Breast epithelium (tissue), 4 donors: ENCODE measurements at regions not wholly inside any gene's neighbourhood (a gene's known extent, or its start where the extent isn't known, plus 50 kb on each side); places are given as distances from the start of the nearest gene placed in this dataset.

Experiments
- DNase-seq, 2 donors: peaks; one replicate each; pipeline ENCODE4 v3.0.0-alpha.2; 2019; ENCODE audit warnings: low spot score in 2 of 2
- H3K27ac ChIP-seq, 2 donors: fragments of 200-600 bp; sonication (generic) in 1 of 2; one replicate each; pipeline ENCODE4 v1.5.1; 2016 to 2019; ENCODE audit warnings: mild to moderate bottlenecking in 1 of 2
- H3K27me3 ChIP-seq, 2 donors: fragments of 200-600 bp; sonication (generic) in 1 of 2; one replicate each; pipeline versions ENCODE4 v1.5.1 to v1.6.0; 2017 to 2019; ENCODE audit warnings: control low read depth in 1 of 2, mild to moderate bottlenecking in 1 of 2
- H3K36me3 ChIP-seq: fragments of 200-600 bp; one replicate; pipeline ENCODE4 v1.5.1; 2019
- H3K4me1 ChIP-seq, 2 donors: fragments of 200-600 bp; sonication (generic); one replicate each; pipeline ENCODE4 v1.5.1; 2016 to 2019; ENCODE audit warnings: control low read depth in 1 of 2
- H3K4me3 ChIP-seq, 3 donors: fragments of 200-600 bp; sonication (generic); 1 replicate in 2 of 3; 2 replicates in 1 of 3; pipeline ENCODE4 v1.5.1; 2016 to 2019; ENCODE audit warnings: mild to moderate bottlenecking in 3 of 3, moderate library complexity in 2 of 3
- H3K9me3 ChIP-seq, 2 donors: fragments of 200-600 bp; sonication (generic) in 1 of 2; one replicate each; pipeline ENCODE4 v1.5.1; 2016 to 2019; ENCODE audit warnings: control low read depth in 1 of 2
- POLR2A ChIP-seq: fragments of 450-650 bp; IDR thresholded peaks from one replicate; pipeline ENCODE4 v1.6.1; 2016; ENCODE audit warnings: antibody characterized with exemption, mild to moderate bottlenecking, moderate library complexity
- POLR2AphosphoS5 ChIP-seq, 3 donors: sonication (generic); formaldehyde crosslinking; IDR thresholded peaks; one replicate each; pipeline ENCODE4 v1.6.1; 2017; ENCODE audit warnings: antibody characterized with exemption in 3 of 3
- intact Hi-C: fragments of 100-400 bp; cut with DNase I; formaldehyde crosslinking; loops from one replicate; pipeline ENCODE4 v1.15.1; 2023; ENCODE audit warnings: low total_unique reads
- TF ChIP-seq, protein P1 (sequence below), 3 donors: fragments of 450-650 bp; IDR thresholded peaks; one replicate each; pipeline ENCODE4 v1.5.1; 2016 to 2017; ENCODE audit warnings: antibody characterized with exemption in 3 of 3, mild to moderate bottlenecking in 3 of 3, moderate library complexity in 3 of 3

DNA sequence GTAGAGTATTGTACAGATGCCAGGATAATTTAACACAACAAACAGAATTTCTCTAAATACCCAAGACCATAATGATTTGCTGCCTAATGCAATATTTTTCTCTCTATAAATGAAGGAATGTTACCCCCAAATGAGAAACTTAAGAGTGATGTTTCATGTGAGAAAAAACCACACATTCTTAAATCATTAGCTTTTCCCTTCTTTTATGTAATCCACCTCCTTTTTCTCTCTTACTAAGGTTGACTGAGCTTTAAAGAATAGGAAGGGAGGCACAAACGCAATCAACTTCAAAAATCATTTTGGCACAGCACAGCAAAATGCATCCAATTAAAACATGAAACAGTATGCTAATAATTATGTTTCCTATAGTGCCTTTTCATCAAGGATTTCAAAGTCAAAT lies 698.1 kb upstream of the CDH2 start:
- Histone ChIP-seq H3K4me1 (no peaks in the 10 kb centered on the region), H3K27ac (no peak overlapping the region), H3K9me3 (no peaks in the 10 kb centered on the region), H3K4me3 (no peak overlapping the region), H3K27me3 (no peaks in the 10 kb centered on the region), H3K36me3 (no peaks in the 10 kb centered on the region)
- TF ChIP-seq POLR2AphosphoS5 (IDR thresholded peaks at IDR 0.05) (no peak), POLR2A (no peak)
- TF ChIP-seq, protein P1, sequence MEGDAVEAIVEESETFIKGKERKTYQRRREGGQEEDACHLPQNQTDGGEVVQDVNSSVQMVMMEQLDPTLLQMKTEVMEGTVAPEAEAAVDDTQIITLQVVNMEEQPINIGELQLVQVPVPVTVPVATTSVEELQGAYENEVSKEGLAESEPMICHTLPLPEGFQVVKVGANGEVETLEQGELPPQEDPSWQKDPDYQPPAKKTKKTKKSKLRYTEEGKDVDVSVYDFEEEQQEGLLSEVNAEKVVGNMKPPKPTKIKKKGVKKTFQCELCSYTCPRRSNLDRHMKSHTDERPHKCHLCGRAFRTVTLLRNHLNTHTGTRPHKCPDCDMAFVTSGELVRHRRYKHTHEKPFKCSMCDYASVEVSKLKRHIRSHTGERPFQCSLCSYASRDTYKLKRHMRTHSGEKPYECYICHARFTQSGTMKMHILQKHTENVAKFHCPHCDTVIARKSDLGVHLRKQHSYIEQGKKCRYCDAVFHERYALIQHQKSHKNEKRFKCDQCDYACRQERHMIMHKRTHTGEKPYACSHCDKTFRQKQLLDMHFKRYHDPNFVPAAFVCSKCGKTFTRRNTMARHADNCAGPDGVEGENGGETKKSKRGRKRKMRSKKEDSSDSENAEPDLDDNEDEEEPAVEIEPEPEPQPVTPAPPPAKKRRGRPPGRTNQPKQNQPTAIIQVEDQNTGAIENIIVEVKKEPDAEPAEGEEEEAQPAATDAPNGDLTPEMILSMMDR (IDR thresholded peaks at IDR 0.05), result no peak
- intact Hi-C loops, result no loop called here
- DNase-seq, result no peak

DNA sequence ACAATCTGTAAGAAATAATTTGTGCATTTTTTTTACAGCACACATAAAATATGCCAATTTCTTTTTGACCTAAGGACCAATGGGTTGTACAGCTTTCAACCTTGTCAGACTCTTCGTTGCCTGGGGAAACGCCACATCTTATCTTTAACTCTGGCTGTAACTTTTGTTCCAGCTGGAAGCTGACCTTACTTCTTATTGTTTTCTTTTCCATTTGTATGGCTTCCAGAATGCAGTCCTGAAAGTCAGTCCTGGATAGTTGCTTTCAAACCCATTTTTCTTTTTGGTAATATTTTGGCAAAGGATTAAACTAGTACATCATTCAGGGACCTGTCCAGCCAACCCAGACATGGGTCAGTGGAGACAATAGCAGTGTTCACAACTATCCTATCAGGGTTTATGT lies 686.5 kb upstream of the CDH2 start:
- Histone ChIP-seq H3K36me3 (no peaks in the 10 kb centered on the region), H3K4me1 (no peaks in the 10 kb centered on the region), H3K27ac (no peak overlapping the region), H3K4me3 (no peak overlapping the region), H3K9me3 (no peaks in the 10 kb centered on the region), H3K27me3 (no peaks in the 10 kb centered on the region)
- TF ChIP-seq, protein P1 (IDR thresholded peaks at IDR 0.05), result no peak
- TF ChIP-seq POLR2A (no peak), POLR2AphosphoS5 (IDR thresholded peaks at IDR 0.05) (no peak)
- DNase-seq, result no peak
- intact Hi-C loops, result no loop called here

DNA sequence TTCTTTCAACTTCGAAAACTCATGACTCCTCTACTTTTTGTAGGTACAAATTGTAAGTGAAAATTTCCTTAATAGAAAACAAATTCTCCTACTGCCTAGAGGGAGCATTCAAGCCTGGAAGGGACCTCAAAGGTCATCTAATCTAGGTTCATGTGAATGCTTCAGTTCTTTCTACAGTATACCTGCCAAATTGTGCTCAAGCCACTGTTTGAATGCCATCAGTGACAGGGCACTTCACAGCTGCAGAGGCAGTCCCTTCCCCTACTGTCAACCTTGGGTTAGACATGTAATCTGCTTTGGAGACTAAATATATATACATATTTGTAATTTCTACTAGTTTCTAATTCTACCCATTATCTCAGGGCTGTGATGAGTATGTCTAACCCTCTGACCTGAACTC lies 681.3 kb upstream of the CDH2 start:
- Histone ChIP-seq H3K27me3 (no peaks in the 10 kb centered on the region), H3K27ac (no peak overlapping the region), H3K4me3 (no peak overlapping the region), H3K9me3 (no peaks in the 10 kb centered on the region), H3K36me3 (no peaks in the 10 kb centered on the region), H3K4me1 (no peaks in the 10 kb centered on the region)
- intact Hi-C loops, result no loop called here
- no peak for TF ChIP-seq POLR2AphosphoS5 (IDR thresholded peaks at IDR 0.05)
- no peak for TF ChIP-seq POLR2A
- TF ChIP-seq, protein P1 (IDR thresholded peaks at IDR 0.05), result no peak
- DNase-seq, result no peak

DNA sequence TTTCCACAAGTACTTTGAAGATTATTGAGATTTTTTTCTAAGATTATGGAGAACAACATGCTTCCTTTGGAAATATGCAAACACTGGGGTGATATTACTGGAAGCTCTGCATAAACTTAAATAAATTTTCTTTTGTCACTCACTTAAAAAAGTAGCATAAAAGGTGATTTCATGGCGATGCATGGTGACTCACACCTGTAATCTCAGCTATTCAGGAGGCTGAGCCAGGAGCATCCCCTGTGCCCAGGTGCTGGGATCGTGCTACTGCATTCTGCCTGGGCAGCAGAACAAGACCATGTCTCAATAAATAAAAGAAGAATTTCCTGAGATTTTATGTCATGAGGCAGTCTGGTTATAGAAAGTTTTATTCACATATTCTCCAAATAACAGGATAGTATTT lies 679.1 kb upstream of the CDH2 start:
- Histone ChIP-seq H3K9me3 (no peaks in the 10 kb centered on the region), H3K36me3 (no peaks in the 10 kb centered on the region), H3K27me3 (no peaks in the 10 kb centered on the region), H3K4me3 (no peak overlapping the region), H3K27ac (no peak overlapping the region), H3K4me1 (no peaks in the 10 kb centered on the region)
- TF ChIP-seq, protein P1 (IDR thresholded peaks at IDR 0.05), result no peak
- TF ChIP-seq POLR2AphosphoS5 (IDR thresholded peaks at IDR 0.05) (no peak), POLR2A (no peak)
- no peak for DNase-seq
- intact Hi-C loops, result no loop called here

DNA sequence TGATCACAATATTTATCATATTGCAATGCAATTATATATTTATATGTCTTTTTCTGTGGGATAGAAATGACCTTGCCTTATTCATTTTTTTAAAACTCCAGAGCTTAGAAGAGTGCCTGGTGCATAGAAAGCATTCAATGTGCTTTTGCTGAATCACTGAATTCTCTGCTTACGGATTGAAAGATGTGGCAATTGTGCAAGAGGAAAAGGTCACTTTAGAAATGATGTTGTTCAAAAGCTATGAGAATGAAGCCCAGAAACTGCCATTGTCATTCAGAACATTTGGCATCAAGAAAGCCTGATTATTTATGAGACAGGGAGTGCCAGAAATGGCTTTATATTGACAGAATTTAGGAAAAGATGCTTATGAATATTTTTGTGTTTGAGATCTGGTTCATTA lies 678.6 kb upstream of the CDH2 start:
- intact Hi-C loops, result no loop called here
- Histone ChIP-seq H3K27ac (no peak overlapping the region), H3K27me3 (no peaks in the 10 kb centered on the region), H3K4me1 (no peaks in the 10 kb centered on the region), H3K9me3 (no peaks in the 10 kb centered on the region), H3K36me3 (no peaks in the 10 kb centered on the region), H3K4me3 (no peak overlapping the region)
- TF ChIP-seq, protein P1 (IDR thresholded peaks at IDR 0.05), result no peak
- TF ChIP-seq POLR2AphosphoS5 (IDR thresholded peaks at IDR 0.05), result no peak
- no peak for TF ChIP-seq POLR2A
- no peak for DNase-seq
